Fibroblast of mammary gland (primary cell): ENCODE measurements at regions not wholly inside any gene's neighbourhood (a gene's known extent, or its start where the extent isn't known, plus 50 kb on each side); places are given as distances from the start of the nearest gene placed in this dataset.

ENCODE experiments used
- DNase-seq: peaks from one replicate; pipeline ENCODE4 v3.0.0-alpha.2; 2010; ENCODE audit warnings: low read depth
- H3K4me3 ChIP-seq: 2 replicates; pipeline ENCODE4 v1.5.1; 2011; ENCODE audit warnings: low read depth, mild to moderate bottlenecking, low read length, moderate library complexity; ENCODE audit not compliant: control insufficient read depth
- TF ChIP-seq, protein P1 (sequence below): conservative IDR thresholded peaks from 2 replicates; pipeline ENCODE4 v1.5.1; 2011; ENCODE audit warnings: low read depth, low read length, inconsistent platforms; ENCODE audit not compliant: control insufficient read depth, insufficient read depth

DNA sequence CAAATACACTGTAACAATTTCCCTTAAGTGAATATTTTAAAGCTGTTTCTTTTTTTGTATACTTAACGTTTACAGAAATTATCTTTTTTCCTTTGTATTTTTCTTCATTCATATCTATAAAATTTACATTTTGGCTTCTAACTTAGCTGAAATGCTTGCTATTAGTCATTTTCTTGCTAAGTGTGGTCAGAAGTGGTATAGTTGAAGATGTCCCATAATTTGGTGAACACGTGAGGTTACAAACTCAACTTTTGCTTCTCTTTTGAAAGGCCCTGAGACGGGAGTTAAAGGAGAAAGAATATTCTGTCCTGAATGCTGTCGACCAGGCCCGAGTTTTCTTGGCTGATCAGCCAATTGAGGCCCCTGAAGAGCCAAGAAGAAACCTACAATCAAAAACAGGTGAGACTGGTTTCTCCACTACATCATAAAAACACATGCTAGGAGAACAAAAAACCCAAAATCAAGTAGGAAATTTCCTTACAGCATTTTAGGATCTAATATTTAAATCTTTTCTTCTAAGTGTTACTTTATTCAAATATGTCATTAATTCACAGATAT, 445.0 kb downstream of the UTRN start:
- no peak overlapping the region for H3K4me3 ChIP-seq
- TF ChIP-seq, protein P1, sequence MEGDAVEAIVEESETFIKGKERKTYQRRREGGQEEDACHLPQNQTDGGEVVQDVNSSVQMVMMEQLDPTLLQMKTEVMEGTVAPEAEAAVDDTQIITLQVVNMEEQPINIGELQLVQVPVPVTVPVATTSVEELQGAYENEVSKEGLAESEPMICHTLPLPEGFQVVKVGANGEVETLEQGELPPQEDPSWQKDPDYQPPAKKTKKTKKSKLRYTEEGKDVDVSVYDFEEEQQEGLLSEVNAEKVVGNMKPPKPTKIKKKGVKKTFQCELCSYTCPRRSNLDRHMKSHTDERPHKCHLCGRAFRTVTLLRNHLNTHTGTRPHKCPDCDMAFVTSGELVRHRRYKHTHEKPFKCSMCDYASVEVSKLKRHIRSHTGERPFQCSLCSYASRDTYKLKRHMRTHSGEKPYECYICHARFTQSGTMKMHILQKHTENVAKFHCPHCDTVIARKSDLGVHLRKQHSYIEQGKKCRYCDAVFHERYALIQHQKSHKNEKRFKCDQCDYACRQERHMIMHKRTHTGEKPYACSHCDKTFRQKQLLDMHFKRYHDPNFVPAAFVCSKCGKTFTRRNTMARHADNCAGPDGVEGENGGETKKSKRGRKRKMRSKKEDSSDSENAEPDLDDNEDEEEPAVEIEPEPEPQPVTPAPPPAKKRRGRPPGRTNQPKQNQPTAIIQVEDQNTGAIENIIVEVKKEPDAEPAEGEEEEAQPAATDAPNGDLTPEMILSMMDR = no peak
- DNase-seq = no peak

DNA sequence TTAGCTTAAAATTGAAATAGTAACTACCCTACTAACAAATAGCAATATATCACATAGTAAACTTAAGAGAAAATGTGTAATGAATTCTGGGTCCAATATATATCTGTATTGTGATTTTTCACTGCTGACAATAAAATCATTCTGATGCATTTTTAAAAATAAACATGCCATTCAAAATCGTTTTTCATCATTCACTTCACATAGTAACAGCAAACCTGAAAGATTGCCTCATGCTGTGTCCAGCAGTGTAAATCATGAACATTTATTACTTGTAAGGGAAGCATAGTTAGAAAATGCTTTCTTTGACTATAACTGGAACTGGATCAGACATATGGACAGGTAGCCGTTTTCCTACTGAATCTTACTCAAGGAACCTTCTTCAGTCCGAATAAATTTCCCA, 446.1 kb downstream of the UTRN start:
- DNase-seq = no peak
- TF ChIP-seq, protein P1 = no peak
- no peak overlapping the region for H3K4me3 ChIP-seq

DNA sequence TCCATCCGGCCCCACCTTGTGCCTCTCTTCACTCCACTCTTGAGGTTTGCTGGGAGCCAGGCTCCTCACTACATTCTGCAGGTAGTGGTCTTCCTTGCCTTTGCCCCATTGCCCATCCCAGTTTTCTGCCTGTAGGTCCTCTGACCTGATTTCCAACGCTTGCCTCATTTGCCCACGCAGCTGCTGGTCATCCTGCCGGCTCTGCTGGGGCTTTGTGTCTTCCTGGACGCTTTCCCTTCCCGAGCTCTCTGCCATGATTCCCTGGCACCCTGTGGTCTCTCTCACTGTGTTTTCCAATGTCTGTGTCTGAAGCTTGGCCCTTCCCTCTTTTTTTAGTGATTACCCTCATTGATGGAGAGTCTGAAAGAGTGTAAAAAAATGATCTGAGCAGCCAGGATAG, 451.6 kb downstream of the UTRN start:
- TF ChIP-seq, protein P1 = no peak
- no peak overlapping the region for H3K4me3 ChIP-seq
- DNase-seq = no peak

DNA sequence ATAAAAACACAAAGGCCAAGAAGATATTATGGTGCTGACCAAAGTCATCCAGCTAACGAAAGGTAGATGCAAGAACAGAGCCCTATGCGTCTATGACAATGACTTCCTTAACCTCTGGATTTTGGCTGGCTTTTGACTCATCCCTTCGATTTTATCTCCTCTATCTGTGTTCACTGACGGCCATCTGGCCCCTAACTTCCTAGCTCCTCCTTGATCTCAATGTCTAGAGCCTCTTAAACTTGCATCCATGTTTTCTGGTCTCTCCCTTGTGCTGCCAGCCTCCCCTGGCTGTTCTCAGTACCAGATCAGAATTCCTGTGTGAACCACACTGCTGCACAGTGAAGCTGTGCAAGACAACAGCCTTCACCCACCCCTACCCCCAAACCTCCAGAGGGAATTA, 452.9 kb downstream of the UTRN start:
- DNase-seq = no peak
- TF ChIP-seq, protein P1 = no peak
- H3K4me3 ChIP-seq = no peak overlapping the region

DNA sequence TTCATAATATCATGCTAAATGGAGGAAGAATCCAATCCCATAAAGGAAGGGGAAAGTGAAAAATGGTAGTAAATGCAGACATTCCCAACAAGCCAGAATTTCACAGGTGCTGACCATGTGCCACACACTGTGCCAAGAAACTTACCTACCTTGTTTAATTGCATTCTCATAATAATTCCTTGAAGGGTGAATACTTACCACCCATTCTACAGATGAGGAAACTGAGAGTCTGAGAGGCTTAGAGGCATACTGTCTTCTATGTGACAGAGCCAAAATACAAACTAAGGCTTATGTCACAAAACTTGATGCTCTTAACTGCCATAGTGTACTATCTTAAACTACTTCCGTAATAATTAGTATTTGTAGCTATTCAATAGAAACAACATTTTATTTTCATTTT, 454.7 kb downstream of the UTRN start:
- DNase-seq = no peak
- TF ChIP-seq, protein P1 = no peak
- H3K4me3 ChIP-seq = no peak overlapping the region

DNA sequence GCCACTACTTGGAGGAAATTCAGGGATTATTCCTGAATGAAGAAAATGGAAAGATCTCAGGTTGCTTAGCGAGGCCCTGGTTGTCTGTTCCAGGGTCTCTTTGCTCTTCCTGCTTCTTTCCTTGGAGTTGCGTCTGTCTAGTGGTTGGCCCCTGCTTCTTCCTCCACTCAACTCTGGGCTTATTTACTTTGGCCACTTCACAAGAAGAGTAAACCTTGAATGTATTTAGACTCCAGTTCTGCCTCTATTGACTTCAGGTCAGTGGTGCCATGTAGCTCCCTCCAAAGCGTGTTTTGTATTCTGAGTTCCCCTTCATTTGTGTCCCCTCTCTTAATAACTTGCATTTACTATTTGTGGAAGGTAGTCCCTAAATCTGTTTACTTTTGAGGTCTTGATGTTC, 456.5 kb downstream of the UTRN start:
- TF ChIP-seq, protein P1 = no peak
- no peak overlapping the region for H3K4me3 ChIP-seq
- DNase-seq = no peak

DNA sequence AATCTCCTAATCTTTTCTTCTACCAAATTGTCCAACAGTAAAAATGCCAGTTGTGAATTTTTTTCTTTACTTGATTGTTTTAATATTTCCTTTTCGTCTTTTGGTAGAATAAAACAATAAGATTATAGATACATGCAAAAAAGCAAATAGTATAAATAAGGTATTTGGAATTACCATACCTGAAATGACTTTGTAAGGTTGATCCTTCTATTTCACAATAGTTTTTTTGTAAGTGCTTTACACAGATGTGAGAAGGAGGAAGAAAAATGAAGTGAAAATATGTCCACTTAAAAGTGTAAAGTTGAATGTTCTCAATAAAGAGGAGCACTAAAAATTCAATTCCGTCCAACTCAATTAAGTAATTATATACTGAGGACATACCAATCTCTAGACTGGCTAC, 457.6 kb downstream of the UTRN start:
- H3K4me3 ChIP-seq = no peak overlapping the region
- DNase-seq = no peak

More for the DNA sequence above, 457.6 kb downstream of the UTRN start:
- TF ChIP-seq, protein P1 = no peak
